Caco-2 (cell line): ENCODE measurements at regions not wholly inside any gene's neighbourhood (a gene's known extent, or its start where the extent isn't known, plus 50 kb on each side); places are given as distances from the start of the nearest gene placed in this dataset.

Experiments
- BruUV-seq: library from RNA; stranded (reverse); fragments of 400-500 nt; replicated peaks from 2 replicates; lab custom pipeline; 2021; lab: Mats Ljungman, UMichigan
- CTCF ChIA-PET: fragments of 300-600 bp; sonication (Branson Sonifier 250); formaldehyde crosslinking; loops from one replicate; lab custom pipeline; 2022; ENCODE audit warnings: antibody characterized with exemption; lab: Charles Lee
- POLR2A ChIA-PET: fragments of 300-600 bp; sonication (Branson Sonifier 250); formaldehyde crosslinking; loops from one replicate; lab custom pipeline; 2022; ENCODE audit warnings: antibody characterized with exemption; lab: Charles Lee
- DNase-seq, 2 experiments: peaks; one replicate each; pipeline versions ENCODE4 v3.0.0 to v3.0.0-alpha.2; 2020 to 2022
- H3K27me3 ChIP-seq: replicated peaks from 2 replicates; pipeline ENCODE4 v1.6.0; 2011; ENCODE audit warnings: low read length; ENCODE audit not compliant: control insufficient read depth, insufficient read depth
- H3K36me3 ChIP-seq: 2 replicates; pipeline ENCODE4 v1.5.1; 2011; ENCODE audit warnings: low read length; ENCODE audit not compliant: control insufficient read depth, insufficient read depth
- H3K4me1 ChIP-seq: fragments of 250-450 bp; sonication (Bioruptor Pico); 2 replicates; pipeline ENCODE4 v1.5.1; 2020; ENCODE audit warnings: mild to moderate bottlenecking
- H3K4me3 ChIP-seq: 2 replicates; pipeline ENCODE4 v1.5.1; 2011; ENCODE audit warnings: low read depth, mild to moderate bottlenecking, control low read depth, low read length
- H3K9me3 ChIP-seq: fragments of 250-450 bp; sonication (Bioruptor Pico); 2 replicates; pipeline ENCODE4 v1.5.1; 2020; ENCODE audit warnings: mild to moderate bottlenecking, moderate library complexity
- H3K27ac Mint-ChIP-seq: one replicate; pipeline ENCODE4 v1.8.0; 2022; ENCODE audit warnings: mixed read lengths; ENCODE audit not compliant: unreplicated experiment
- H3K27me3 Mint-ChIP-seq: one replicate; pipeline ENCODE4 v1.8.0; 2022; ENCODE audit warnings: mixed read lengths; ENCODE audit not compliant: insufficient read depth, unreplicated experiment
- H3K36me3 Mint-ChIP-seq: one replicate; pipeline ENCODE4 v1.8.0; 2022; ENCODE audit warnings: mild to moderate bottlenecking, mixed read lengths; ENCODE audit not compliant: insufficient read depth, unreplicated experiment
- H3K4me1 Mint-ChIP-seq: one replicate; pipeline ENCODE4 v1.8.0; 2022; ENCODE audit warnings: low read depth, mixed read lengths; ENCODE audit not compliant: unreplicated experiment
- H3K4me3 Mint-ChIP-seq: one replicate; pipeline ENCODE4 v1.8.0; 2022; ENCODE audit warnings: mild to moderate bottlenecking, moderate library complexity, mixed read lengths; ENCODE audit not compliant: unreplicated experiment
- H3K9me3 Mint-ChIP-seq: one replicate; pipeline ENCODE4 v1.8.0; 2022; ENCODE audit warnings: mixed read lengths; ENCODE audit not compliant: unreplicated experiment
- CTCF ChIP-seq, 2 experiments: fragments of 200-600 bp in 1 of 2; IDR thresholded peaks; 1 replicate in 1 of 2; 2 replicates in 1 of 2; pipeline versions ENCODE4 v1.5.1 to v1.8.0; 2011 to 2022; ENCODE audit warnings: antibody characterized with exemption in 1 of 2, control low read depth in 1 of 2, inconsistent platforms in 1 of 2, low read depth in 1 of 2, low read length in 1 of 2, mild to moderate bottlenecking in 1 of 2, moderate library complexity in 1 of 2; ENCODE audit not compliant: insufficient read depth in 1 of 2, severe bottlenecking in 1 of 2, unreplicated experiment in 1 of 2
- intact Hi-C: fragments of 100-400 bp; cut with micrococcal nuclease; formaldehyde crosslinking; loops from one replicate; pipeline ENCODE4 v1.10.0; 2022; ENCODE audit not compliant: unreplicated experiment

- intact Hi-C loops: no loop called here
- POLR2A ChIA-PET: no interaction called here
- Mint-ChIP-seq H3K4me1 (no peaks in the 10 kb centered on the region), H3K27me3 (peaks cover 4% of the 10 kb centered on the region), H3K4me3 (no peak overlapping the region), H3K27ac (no peak overlapping the region), H3K36me3 (no peaks in the 10 kb centered on the region), H3K9me3 (no peaks in the 10 kb centered on the region)
- H3K9me3 ChIP-seq: no peaks in the 10 kb centered on the region
- no peak for TF ChIP-seq CTCF (IDR thresholded peaks at IDR 0.05; ENCODE audit: insufficient read depth in 1 of 2, low read depth in 1 of 2, low read length in 1 of 2, severe bottlenecking in 1 of 2, unreplicated experiment in 1 of 2)
- no peak for DNase-seq
- no TSS peak for BruUV-seq
- H3K4me1 ChIP-seq: no peaks in the 10 kb centered on the region
- H3K4me3 ChIP-seq: no peak overlapping the region
- no peaks in the 10 kb centered on the region for H3K27me3 ChIP-seq
- no peaks in the 10 kb centered on the region for H3K36me3 ChIP-seq
- CTCF ChIA-PET: no interaction called here
Measured at GRCh38 chr6:19135706-19136105, 701.5 kb upstream of the ID4 start.

GRCh38 chr6:19137505-19137904, 699.7 kb upstream of the ID4 start:
- peaks cover 4% of the 10 kb centered on the region for H3K27me3 Mint-ChIP-seq
- Histone ChIP-seq H3K4me3 (no peak overlapping the region), H3K36me3 (no peaks in the 10 kb centered on the region), H3K27me3 (no peaks in the 10 kb centered on the region), H3K4me1 (no peaks in the 10 kb centered on the region), H3K9me3 (no peaks in the 10 kb centered on the region)
- no peak for TF ChIP-seq CTCF (IDR thresholded peaks at IDR 0.05; ENCODE audit: insufficient read depth in 1 of 2, low read depth in 1 of 2, low read length in 1 of 2, severe bottlenecking in 1 of 2, unreplicated experiment in 1 of 2)
- no TSS peak for BruUV-seq
- H3K4me1 Mint-ChIP-seq: no peaks in the 10 kb centered on the region
- no peaks in the 10 kb centered on the region for H3K36me3 Mint-ChIP-seq
- POLR2A ChIA-PET: no interaction called here
- H3K4me3 Mint-ChIP-seq: no peak overlapping the region
- no peak for DNase-seq
- no peaks in the 10 kb centered on the region for H3K9me3 Mint-ChIP-seq
- CTCF ChIA-PET: no interaction called here
- intact Hi-C loops: no loop called here
- H3K27ac Mint-ChIP-seq: no peak overlapping the region

GRCh38 chr6:19142275-19142674, 694.9 kb upstream of the ID4 start:
- Histone ChIP-seq H3K4me3 (no peak overlapping the region), H3K4me1 (no peaks in the 10 kb centered on the region), H3K36me3 (no peaks in the 10 kb centered on the region), H3K9me3 (no peaks in the 10 kb centered on the region), H3K27me3 (no peaks in the 10 kb centered on the region)
- POLR2A ChIA-PET: no interaction called here
- H3K27me3 Mint-ChIP-seq: peaks cover 10% of the 10 kb centered on the region
- TF ChIP-seq CTCF (IDR thresholded peaks at IDR 0.05; ENCODE audit: insufficient read depth in 1 of 2, low read depth in 1 of 2, low read length in 1 of 2, severe bottlenecking in 1 of 2, unreplicated experiment in 1 of 2): no peak
- H3K4me3 Mint-ChIP-seq: no peak overlapping the region
- H3K36me3 Mint-ChIP-seq: no peaks in the 10 kb centered on the region
- no peak overlapping the region for H3K27ac Mint-ChIP-seq
- no peaks in the 10 kb centered on the region for H3K4me1 Mint-ChIP-seq
- no TSS peak for BruUV-seq
- no peak for DNase-seq
- CTCF ChIA-PET: no interaction called here
- H3K9me3 Mint-ChIP-seq: no peaks in the 10 kb centered on the region
- intact Hi-C loops: no loop called here
